ENCODE measurements at regions not wholly inside any gene's neighbourhood (a gene's known extent, or its start where the extent isn't known, plus 50 kb on each side); places are given as distances from the start of the nearest gene placed in this dataset.
"Not testable (repeated sequence)": the region's sequence is repeated elsewhere in the genome, so short reads cannot be mapped to it uniquely, and the experiment has no call there.

GRCh38 chr1:120299433-120300057, 115.3 kb upstream of the NBPF8 start:
- not testable (repeated sequence) for H3K9me3 ChIP-seq (ENCODE audit: control insufficient read depth, low read length); H3K4me3 Mint-ChIP-seq; H3K36me3 Mint-ChIP-seq (ENCODE audit: low read depth); H3K27ac ChIP-seq (ENCODE audit: low read depth, low read length); H3K4me1 Mint-ChIP-seq; H3K4me1 ChIP-seq (ENCODE audit: control insufficient read depth, insufficient read depth, low read length); DNase-seq; H3K36me3 ChIP-seq (ENCODE audit: control insufficient read depth, insufficient read depth, low read length); H3K9ac ChIP-seq (ENCODE audit: extremely low read depth, low read length, poor library complexity, severe bottlenecking); H3K4me3 ChIP-seq (ENCODE audit: low read length); H3K27ac Mint-ChIP-seq; H3K27me3 Mint-ChIP-seq (ENCODE audit: insufficient read depth); H3K9me3 Mint-ChIP-seq; H3K27me3 ChIP-seq (ENCODE audit: control insufficient read depth, insufficient read depth, low read length, poor library complexity, severe bottlenecking)
- no CpG with 5 or more reads among the region's 4 CpGs for WGBS, 2 experiments (ENCODE audit: insufficient coverage in 1 of 2, insufficient read length in 1 of 2)
- TF ChIP-seq, protein P1, sequence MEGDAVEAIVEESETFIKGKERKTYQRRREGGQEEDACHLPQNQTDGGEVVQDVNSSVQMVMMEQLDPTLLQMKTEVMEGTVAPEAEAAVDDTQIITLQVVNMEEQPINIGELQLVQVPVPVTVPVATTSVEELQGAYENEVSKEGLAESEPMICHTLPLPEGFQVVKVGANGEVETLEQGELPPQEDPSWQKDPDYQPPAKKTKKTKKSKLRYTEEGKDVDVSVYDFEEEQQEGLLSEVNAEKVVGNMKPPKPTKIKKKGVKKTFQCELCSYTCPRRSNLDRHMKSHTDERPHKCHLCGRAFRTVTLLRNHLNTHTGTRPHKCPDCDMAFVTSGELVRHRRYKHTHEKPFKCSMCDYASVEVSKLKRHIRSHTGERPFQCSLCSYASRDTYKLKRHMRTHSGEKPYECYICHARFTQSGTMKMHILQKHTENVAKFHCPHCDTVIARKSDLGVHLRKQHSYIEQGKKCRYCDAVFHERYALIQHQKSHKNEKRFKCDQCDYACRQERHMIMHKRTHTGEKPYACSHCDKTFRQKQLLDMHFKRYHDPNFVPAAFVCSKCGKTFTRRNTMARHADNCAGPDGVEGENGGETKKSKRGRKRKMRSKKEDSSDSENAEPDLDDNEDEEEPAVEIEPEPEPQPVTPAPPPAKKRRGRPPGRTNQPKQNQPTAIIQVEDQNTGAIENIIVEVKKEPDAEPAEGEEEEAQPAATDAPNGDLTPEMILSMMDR (conservative IDR thresholded peaks at IDR 0.05), result peak; percentile 48

- DNase-seq; H3K4me3 Mint-ChIP-seq; H3K9ac ChIP-seq (ENCODE audit: extremely low read depth, low read length, poor library complexity, severe bottlenecking); H3K27me3 ChIP-seq (ENCODE audit: control insufficient read depth, insufficient read depth, low read length, poor library complexity, severe bottlenecking); H3K4me3 ChIP-seq (ENCODE audit: low read length); H3K27ac Mint-ChIP-seq; H3K9me3 Mint-ChIP-seq; H3K27ac ChIP-seq (ENCODE audit: low read depth, low read length); H3K27me3 Mint-ChIP-seq (ENCODE audit: insufficient read depth); H3K36me3 Mint-ChIP-seq (ENCODE audit: low read depth); H3K4me1 Mint-ChIP-seq; H3K9me3 ChIP-seq (ENCODE audit: control insufficient read depth, low read length); H3K36me3 ChIP-seq (ENCODE audit: control insufficient read depth, insufficient read depth, low read length); H3K4me1 ChIP-seq (ENCODE audit: control insufficient read depth, insufficient read depth, low read length): not testable (repeated sequence)
- no CpG with 5 or more reads among the region's 3 CpGs for WGBS, 2 experiments (ENCODE audit: insufficient coverage in 1 of 2, insufficient read length in 1 of 2)
These were observed 116.3 kb upstream of the NBPF8 start for GRCh38 chr1:120298487-120298886.

DNA sequence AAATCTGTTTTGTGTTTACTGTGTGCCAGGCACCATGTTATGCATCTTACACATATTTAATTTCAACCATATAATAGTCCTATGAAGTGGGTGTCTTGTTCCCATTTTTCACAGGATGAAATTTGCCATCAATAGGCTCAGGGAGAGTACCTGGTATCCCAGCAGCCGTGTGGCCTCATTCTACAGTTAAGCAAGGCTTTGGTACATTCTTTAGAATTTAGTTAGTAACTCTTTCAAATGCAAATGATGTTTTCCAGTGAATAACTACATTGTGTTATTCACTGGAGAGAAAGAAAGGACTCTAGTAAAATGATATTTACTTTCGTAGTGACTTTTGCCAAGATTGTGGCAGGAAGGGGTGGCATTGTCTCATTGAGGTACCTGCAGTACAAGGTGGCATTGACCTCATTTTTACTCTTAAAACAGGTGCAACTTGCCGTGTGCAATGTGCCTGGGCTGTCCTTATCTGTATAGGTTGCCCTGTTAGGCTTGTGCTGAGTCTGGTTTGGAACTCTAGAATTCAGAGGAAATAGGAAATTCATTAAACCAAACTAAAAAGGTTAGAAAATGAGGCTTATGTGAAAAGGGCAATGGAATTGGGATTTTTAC, 117.4 kb upstream of the NBPF8 start:
- H3K4me3 Mint-ChIP-seq; H3K36me3 ChIP-seq (ENCODE audit: control insufficient read depth, insufficient read depth, low read length); H3K9me3 Mint-ChIP-seq; H3K4me3 ChIP-seq (ENCODE audit: low read length); H3K27ac Mint-ChIP-seq; DNase-seq; H3K9me3 ChIP-seq (ENCODE audit: control insufficient read depth, low read length); H3K27me3 Mint-ChIP-seq (ENCODE audit: insufficient read depth); H3K4me1 ChIP-seq (ENCODE audit: control insufficient read depth, insufficient read depth, low read length); H3K4me1 Mint-ChIP-seq; H3K9ac ChIP-seq (ENCODE audit: extremely low read depth, low read length, poor library complexity, severe bottlenecking); H3K27ac ChIP-seq (ENCODE audit: low read depth, low read length); H3K27me3 ChIP-seq (ENCODE audit: control insufficient read depth, insufficient read depth, low read length, poor library complexity, severe bottlenecking); H3K36me3 Mint-ChIP-seq (ENCODE audit: low read depth): not testable (repeated sequence)
- no CpG with 5 or more reads among the region's 3 CpGs for WGBS, 2 experiments (ENCODE audit: insufficient coverage in 1 of 2, insufficient read length in 1 of 2)

GRCh38 chr1:120290105-120290504, 113.8 kb upstream of the SEC22B start:
- H3K9me3 Mint-ChIP-seq; H3K4me1 ChIP-seq (ENCODE audit: control insufficient read depth, insufficient read depth, low read length); H3K36me3 ChIP-seq (ENCODE audit: control insufficient read depth, insufficient read depth, low read length); H3K36me3 Mint-ChIP-seq (ENCODE audit: low read depth); H3K4me3 Mint-ChIP-seq; H3K4me1 Mint-ChIP-seq; H3K27me3 Mint-ChIP-seq (ENCODE audit: insufficient read depth); H3K27me3 ChIP-seq (ENCODE audit: control insufficient read depth, insufficient read depth, low read length, poor library complexity, severe bottlenecking); H3K27ac ChIP-seq (ENCODE audit: low read depth, low read length); H3K9ac ChIP-seq (ENCODE audit: extremely low read depth, low read length, poor library complexity, severe bottlenecking); DNase-seq; H3K27ac Mint-ChIP-seq; H3K4me3 ChIP-seq (ENCODE audit: low read length); H3K9me3 ChIP-seq (ENCODE audit: control insufficient read depth, low read length): not testable (repeated sequence)
- no CpG with 5 or more reads among the region's 3 CpGs for WGBS, 2 experiments (ENCODE audit: insufficient coverage in 1 of 2, insufficient read length in 1 of 2)

GRCh38 chr1:120289601-120290074, 113.3 kb upstream of the SEC22B start:
- WGBS, 2 experiments (ENCODE audit: insufficient coverage in 1 of 2, insufficient read length in 1 of 2), result no CpG with 5 or more reads among the region's 3 CpGs
- H3K9ac ChIP-seq (ENCODE audit: extremely low read depth, low read length, poor library complexity, severe bottlenecking); H3K9me3 ChIP-seq (ENCODE audit: control insufficient read depth, low read length); H3K36me3 ChIP-seq (ENCODE audit: control insufficient read depth, insufficient read depth, low read length); H3K27ac ChIP-seq (ENCODE audit: low read depth, low read length); H3K4me1 ChIP-seq (ENCODE audit: control insufficient read depth, insufficient read depth, low read length); H3K4me1 Mint-ChIP-seq; DNase-seq; H3K9me3 Mint-ChIP-seq; H3K36me3 Mint-ChIP-seq (ENCODE audit: low read depth); H3K27me3 ChIP-seq (ENCODE audit: control insufficient read depth, insufficient read depth, low read length, poor library complexity, severe bottlenecking); H3K4me3 Mint-ChIP-seq; H3K27ac Mint-ChIP-seq; H3K4me3 ChIP-seq (ENCODE audit: low read length); H3K27me3 Mint-ChIP-seq (ENCODE audit: insufficient read depth): not testable (repeated sequence)

DNA sequence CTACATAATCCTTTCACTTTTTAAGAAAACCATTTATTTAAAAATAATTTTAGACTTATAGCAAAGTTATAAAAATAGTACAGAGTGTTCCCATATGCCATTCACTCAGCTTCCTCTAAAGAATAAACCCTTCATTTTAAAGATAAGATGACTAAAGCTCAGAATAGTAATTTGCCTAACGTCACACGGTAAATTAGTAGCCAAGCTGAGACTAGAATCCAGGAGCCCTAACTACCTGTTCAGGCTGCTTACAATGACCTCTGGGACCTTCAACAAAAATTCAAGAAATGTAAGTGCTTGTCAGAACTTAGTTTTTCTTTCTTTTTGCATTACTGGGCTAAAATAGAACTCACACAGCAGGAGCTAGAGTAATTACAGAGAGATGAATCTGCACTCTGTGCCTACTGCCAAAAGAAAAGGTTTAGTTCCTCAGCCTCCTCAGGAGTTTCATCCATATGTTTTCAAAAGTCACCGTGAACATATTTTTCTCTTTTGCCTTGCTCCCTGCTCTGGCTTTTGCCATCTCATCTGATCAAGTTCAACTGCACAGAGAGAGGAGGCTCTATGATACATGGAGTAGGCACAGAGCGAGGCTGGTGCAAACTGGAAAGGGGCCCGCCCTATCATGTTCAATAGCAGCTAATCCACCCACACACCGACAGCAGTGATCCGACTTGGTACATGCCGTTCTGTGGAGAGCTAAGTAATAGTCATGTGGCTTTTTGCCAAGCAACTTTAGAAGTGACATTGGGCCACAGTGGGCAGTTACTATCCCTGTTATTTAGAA, 112.7 kb upstream of the SEC22B start:
- H3K9me3 ChIP-seq (ENCODE audit: control insufficient read depth, low read length); H3K4me1 Mint-ChIP-seq; H3K27me3 Mint-ChIP-seq (ENCODE audit: insufficient read depth); H3K27ac ChIP-seq (ENCODE audit: low read depth, low read length); H3K9ac ChIP-seq (ENCODE audit: extremely low read depth, low read length, poor library complexity, severe bottlenecking); H3K36me3 Mint-ChIP-seq (ENCODE audit: low read depth); H3K4me1 ChIP-seq (ENCODE audit: control insufficient read depth, insufficient read depth, low read length); H3K9me3 Mint-ChIP-seq; DNase-seq; H3K27me3 ChIP-seq (ENCODE audit: control insufficient read depth, insufficient read depth, low read length, poor library complexity, severe bottlenecking); H3K4me3 ChIP-seq (ENCODE audit: low read length); H3K36me3 ChIP-seq (ENCODE audit: control insufficient read depth, insufficient read depth, low read length); H3K4me3 Mint-ChIP-seq; H3K27ac Mint-ChIP-seq: not testable (repeated sequence)
- WGBS, 2 experiments (ENCODE audit: insufficient coverage in 1 of 2, insufficient read length in 1 of 2), result no CpG with 5 or more reads among the region's 8 CpGs

Measured in endodermal cell (in vitro differentiated cells).